PC-9 (cell line): ENCODE measurements at regions not wholly inside any gene's neighbourhood (a gene's known extent, or its start where the extent isn't known, plus 50 kb on each side); places are given as distances from the start of the nearest gene placed in this dataset.

Experiments used
- EZH2 ChIP-seq: fragments of 200-600 bp; sonication (generic); IDR thresholded peaks from 2 replicates; pipeline ENCODE4 v1.8.0; 2017; ENCODE audit warnings: antibody characterized with exemption, low read depth
- TF ChIP-seq, protein P1 (sequence below): fragments of 200-600 bp; sonication (generic); conservative IDR thresholded peaks from 2 replicates; pipeline ENCODE4 v1.6.1; 2017; ENCODE audit warnings: mixed run types, antibody characterized with exemption, mild to moderate bottlenecking, moderate library complexity

DNA sequence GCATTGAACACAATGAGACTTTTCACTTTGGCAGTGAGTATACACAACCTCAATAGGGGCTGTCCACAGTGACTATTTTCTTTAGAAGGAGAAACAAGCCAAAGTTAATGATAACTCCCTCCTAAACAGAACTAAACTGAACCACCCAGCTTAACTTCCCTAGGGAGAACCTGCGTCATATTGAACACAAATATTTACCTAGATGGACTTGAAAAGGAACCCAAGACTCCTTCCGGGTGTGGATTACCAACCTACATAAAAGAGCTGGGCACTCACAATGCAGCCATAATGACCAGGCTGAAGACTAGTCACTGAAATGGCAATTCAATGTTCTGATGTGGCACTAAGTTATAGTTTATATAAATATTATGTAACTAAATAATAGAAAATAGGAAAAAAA lies 160.6 kb downstream of the IBTK start:
- TF ChIP-seq, protein P1, sequence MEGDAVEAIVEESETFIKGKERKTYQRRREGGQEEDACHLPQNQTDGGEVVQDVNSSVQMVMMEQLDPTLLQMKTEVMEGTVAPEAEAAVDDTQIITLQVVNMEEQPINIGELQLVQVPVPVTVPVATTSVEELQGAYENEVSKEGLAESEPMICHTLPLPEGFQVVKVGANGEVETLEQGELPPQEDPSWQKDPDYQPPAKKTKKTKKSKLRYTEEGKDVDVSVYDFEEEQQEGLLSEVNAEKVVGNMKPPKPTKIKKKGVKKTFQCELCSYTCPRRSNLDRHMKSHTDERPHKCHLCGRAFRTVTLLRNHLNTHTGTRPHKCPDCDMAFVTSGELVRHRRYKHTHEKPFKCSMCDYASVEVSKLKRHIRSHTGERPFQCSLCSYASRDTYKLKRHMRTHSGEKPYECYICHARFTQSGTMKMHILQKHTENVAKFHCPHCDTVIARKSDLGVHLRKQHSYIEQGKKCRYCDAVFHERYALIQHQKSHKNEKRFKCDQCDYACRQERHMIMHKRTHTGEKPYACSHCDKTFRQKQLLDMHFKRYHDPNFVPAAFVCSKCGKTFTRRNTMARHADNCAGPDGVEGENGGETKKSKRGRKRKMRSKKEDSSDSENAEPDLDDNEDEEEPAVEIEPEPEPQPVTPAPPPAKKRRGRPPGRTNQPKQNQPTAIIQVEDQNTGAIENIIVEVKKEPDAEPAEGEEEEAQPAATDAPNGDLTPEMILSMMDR, result no peak
- no peak for TF ChIP-seq EZH2
